ENCODE measurements at regions not wholly inside any gene's neighbourhood (a gene's known extent, or its start where the extent isn't known, plus 50 kb on each side); places are given as distances from the start of the nearest gene placed in this dataset.
A peak's percentile ranks its signal among the peaks of the same experiment; 100 is the strongest.

DNA sequence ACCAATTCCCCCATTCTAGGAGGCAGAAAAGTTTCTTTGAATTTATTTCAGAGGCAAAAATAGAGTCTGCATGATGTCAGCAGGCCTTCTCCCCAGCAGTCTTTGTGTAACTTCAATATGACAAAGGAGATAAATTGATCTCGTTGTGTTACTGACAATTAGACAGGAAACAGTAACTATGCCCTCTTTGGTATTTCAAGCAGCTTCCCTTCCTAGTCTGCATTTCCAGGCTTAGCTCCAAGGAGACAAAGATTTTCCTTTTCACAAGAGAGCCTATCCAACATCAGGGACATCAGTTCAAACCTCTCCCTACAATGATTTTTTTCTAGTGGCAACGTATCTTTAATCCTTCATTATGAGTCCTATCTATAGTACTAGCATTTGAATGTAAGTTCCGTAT lies 245.9 kb upstream of the HSF2 start:
- TF ChIP-seq POLR2A (IDR thresholded peaks at IDR 0.05) = no peak
- TF ChIP-seq, protein P1, sequence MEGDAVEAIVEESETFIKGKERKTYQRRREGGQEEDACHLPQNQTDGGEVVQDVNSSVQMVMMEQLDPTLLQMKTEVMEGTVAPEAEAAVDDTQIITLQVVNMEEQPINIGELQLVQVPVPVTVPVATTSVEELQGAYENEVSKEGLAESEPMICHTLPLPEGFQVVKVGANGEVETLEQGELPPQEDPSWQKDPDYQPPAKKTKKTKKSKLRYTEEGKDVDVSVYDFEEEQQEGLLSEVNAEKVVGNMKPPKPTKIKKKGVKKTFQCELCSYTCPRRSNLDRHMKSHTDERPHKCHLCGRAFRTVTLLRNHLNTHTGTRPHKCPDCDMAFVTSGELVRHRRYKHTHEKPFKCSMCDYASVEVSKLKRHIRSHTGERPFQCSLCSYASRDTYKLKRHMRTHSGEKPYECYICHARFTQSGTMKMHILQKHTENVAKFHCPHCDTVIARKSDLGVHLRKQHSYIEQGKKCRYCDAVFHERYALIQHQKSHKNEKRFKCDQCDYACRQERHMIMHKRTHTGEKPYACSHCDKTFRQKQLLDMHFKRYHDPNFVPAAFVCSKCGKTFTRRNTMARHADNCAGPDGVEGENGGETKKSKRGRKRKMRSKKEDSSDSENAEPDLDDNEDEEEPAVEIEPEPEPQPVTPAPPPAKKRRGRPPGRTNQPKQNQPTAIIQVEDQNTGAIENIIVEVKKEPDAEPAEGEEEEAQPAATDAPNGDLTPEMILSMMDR (IDR thresholded peaks at IDR 0.05) = no peak
- Histone ChIP-seq H3K4me1 (no peaks in the 10 kb centered on the region), H3K36me3 (no peaks in the 10 kb centered on the region), H3K27ac (no peak overlapping the region), H3K9me3 (no peaks in the 10 kb centered on the region), H3K4me3 (replicated peaks in 1 of 3) (no peak overlapping the region), H3K27me3 (no peaks in the 10 kb centered on the region)
- DNase-seq = no peak
- 60 to 68% methylated on average over 3 of the region's 3 CpGs for WGBS, 2 donors
- intact Hi-C loops (cut with DNase I) = no loop called here

DNA sequence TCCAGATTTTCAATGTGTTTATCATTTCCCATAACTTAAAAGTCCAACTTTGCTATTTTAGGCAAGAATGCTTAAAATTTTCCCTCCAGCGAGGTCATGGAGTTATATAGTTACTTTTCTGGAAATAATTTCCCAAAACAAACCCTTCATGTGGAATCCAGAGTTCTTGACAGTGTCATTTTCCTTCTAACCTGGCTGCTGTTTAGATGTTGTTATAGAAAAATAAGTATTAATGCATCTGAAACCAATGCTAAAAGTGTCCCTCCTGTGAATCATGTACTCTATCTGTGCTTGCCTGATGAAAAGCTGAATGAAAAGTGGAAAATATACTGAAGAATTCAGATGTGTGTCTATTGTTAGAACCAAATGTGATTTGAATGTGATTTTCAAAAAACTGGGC lies 245.3 kb upstream of the HSF2 start:
- Histone ChIP-seq H3K27ac (no peak overlapping the region), H3K9me3 (no peaks in the 10 kb centered on the region), H3K36me3 (no peaks in the 10 kb centered on the region), H3K4me3 (replicated peaks in 1 of 3) (no peak overlapping the region), H3K27me3 (no peaks in the 10 kb centered on the region), H3K4me1 (no peaks in the 10 kb centered on the region)
- no peak for DNase-seq
- TF ChIP-seq POLR2A (IDR thresholded peaks at IDR 0.05) = no peak
- TF ChIP-seq, protein P1 (IDR thresholded peaks at IDR 0.05) = no peak
- WGBS, 2 donors = 75 to 86% methylated on average over 1 of the region's 1 CpG
- intact Hi-C loops (cut with DNase I) = no loop called here

DNA sequence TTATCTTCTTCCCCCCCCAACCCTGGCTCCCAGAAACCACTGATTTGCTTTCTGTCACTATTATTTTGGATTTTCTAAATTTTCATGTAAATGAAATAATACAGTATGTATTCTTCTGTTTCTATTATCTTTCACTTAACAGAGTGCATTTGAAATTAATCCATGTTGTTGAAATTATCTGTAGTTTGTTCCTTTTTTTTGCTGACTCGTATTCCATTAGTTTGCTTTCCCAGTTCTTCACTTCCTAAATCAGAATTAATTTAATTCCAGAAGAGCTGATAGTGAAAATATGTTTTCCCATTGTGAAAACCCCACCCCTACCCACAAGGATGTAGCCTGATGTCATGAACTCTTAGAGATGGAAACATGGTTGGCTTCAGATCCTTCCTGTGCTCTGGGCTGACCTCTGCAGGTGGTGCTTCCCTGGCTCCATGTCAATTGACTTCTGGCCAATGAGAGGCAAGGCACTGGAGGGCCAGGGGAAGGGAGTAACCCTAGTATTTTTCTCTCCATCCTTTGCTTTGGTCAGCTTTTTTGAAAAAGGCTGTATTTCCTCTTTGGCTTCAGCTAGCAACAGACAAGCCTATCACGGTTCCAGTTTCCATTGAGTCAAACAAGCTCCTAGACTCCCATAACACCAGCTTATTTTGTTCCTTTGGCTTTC lies 244.4 kb upstream of the HSF2 start:
- no peaks in the 10 kb centered on the region for H3K36me3 ChIP-seq
- H3K4me3 ChIP-seq (replicated peaks in 1 of 3) = no peak overlapping the region
- DNase-seq = peak in 1 of 2 donors; percentile 28
- intact Hi-C loops (cut with DNase I) = no loop called here
- H3K27ac ChIP-seq = no peak overlapping the region
- no peaks in the 10 kb centered on the region for H3K4me1 ChIP-seq
- H3K9me3 ChIP-seq = no peaks in the 10 kb centered on the region
- WGBS, 2 donors = 68 to 76% methylated on average over 2 of the region's 2 CpGs
- no peaks in the 10 kb centered on the region for H3K27me3 ChIP-seq
- no peak for TF ChIP-seq POLR2A (IDR thresholded peaks at IDR 0.05)
- TF ChIP-seq, protein P1 (IDR thresholded peaks at IDR 0.05) = no peak

DNA sequence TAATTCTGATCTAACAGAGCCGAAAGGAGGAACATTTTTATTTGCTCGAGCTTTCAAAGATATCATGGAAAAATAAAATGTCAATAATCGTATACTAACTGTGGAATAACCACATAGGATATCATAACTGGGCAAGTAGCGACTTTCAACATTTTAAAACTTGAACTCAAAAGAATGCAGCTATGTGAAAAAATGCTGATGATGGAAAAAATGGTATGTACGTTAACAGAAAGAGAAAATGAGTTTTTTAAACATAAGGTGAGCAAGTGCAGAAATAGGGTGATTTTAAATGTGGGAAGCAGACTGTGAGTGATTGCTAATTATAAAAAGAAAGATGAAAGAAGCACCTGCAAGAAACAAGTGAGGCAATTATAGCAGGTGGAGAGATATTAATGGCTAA lies 238.3 kb upstream of the HSF2 start:
- no peak overlapping the region for H3K27ac ChIP-seq
- no peak overlapping the region for H3K4me3 ChIP-seq (replicated peaks in 1 of 3)
- DNase-seq = no peak
- TF ChIP-seq POLR2A (IDR thresholded peaks at IDR 0.05) = no peak
- TF ChIP-seq, protein P1 (IDR thresholded peaks at IDR 0.05) = no peak
- no peaks in the 10 kb centered on the region for H3K36me3 ChIP-seq
- H3K4me1 ChIP-seq = no peaks in the 10 kb centered on the region
- WGBS, 2 donors = 91% methylated on average over 5 of the region's 5 CpGs
- H3K9me3 ChIP-seq = no peaks in the 10 kb centered on the region
- H3K27me3 ChIP-seq = no peaks in the 10 kb centered on the region
- intact Hi-C loops (cut with DNase I) = no loop called here

DNA sequence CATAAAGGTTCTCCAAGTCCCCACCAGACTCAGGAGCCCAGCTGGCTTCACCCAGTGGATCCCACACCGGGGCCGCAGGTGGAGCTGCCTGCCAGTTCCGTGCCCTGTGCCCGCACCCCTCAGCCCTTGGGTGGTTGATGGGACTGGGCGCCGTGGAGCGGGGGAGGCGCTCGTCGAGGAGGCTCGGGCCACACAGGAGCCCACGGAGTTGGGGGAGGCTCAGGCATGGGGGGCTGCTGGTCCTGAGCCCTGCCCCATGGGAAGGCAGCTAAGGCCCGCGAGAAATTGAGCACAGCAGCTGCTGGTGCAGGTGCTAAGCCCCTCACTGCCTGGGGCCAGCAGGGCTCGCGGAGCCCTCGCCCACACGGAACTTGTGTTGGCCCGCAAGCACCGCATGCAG lies 234.4 kb upstream of the HSF2 start:
- no peaks in the 10 kb centered on the region for H3K9me3 ChIP-seq
- intact Hi-C loops (cut with DNase I) = no loop called here
- H3K4me3 ChIP-seq (replicated peaks in 1 of 3) = no peak overlapping the region
- no peaks in the 10 kb centered on the region for H3K27me3 ChIP-seq
- 96 to 98% methylated on average over 14 of the region's 20 CpGs for WGBS, 2 donors
- TF ChIP-seq, protein P1 (IDR thresholded peaks at IDR 0.05) = no peak
- no peak for TF ChIP-seq POLR2A (IDR thresholded peaks at IDR 0.05)
- H3K27ac ChIP-seq = no peak overlapping the region
- H3K4me1 ChIP-seq = no peaks in the 10 kb centered on the region
- H3K36me3 ChIP-seq = no peaks in the 10 kb centered on the region
- no peak for DNase-seq

Measured in thyroid gland (tissue), 4 donors.